Mammary epithelial cell (primary cell): ENCODE measurements at regions not wholly inside any gene's neighbourhood (a gene's known extent, or its start where the extent isn't known, plus 50 kb on each side); places are given as distances from the start of the nearest gene placed in this dataset.

Experiments used
- EZH2 ChIP-seq: IDR thresholded peaks from 2 replicates; pipeline ENCODE4 v1.6.1; 2012; ENCODE audit warnings: low read length, inconsistent platforms, borderline replicate concordance
- TF ChIP-seq, protein P1 (sequence below), 2 donors: IDR thresholded peaks in 1 of 2; conservative IDR thresholded peaks in 1 of 2; 2 replicates each; pipeline ENCODE4 v1.5.1; 2011 to 2012; ENCODE audit warnings: inconsistent platforms in 2 of 2, low read length in 2 of 2, mild to moderate bottlenecking in 2 of 2, control low read depth in 1 of 2, low read depth in 1 of 2; ENCODE audit not compliant: insufficient read depth in 1 of 2; ENCODE audit errors: extremely low read depth in 1 of 2

DNA sequence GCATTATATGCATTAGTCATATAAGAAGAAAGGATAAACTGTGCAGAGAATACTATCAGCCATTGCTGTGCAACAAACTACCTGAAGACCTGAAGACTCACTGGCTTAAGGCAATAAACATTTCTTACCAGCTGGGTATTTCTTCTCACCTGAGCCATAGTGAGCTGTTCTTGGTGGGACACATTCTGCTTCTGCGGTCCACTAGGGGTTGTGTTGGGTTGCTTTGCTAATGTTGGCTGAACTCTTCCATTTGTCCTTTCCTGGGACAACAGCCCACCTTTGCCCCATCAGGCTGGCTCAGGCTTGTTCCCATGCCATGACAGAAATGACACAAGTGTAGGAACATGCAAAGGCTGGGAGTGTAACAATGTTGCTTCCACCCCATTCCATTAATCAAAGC lies 388.6 kb downstream of the PCDH7 start:
- TF ChIP-seq, protein P1, sequence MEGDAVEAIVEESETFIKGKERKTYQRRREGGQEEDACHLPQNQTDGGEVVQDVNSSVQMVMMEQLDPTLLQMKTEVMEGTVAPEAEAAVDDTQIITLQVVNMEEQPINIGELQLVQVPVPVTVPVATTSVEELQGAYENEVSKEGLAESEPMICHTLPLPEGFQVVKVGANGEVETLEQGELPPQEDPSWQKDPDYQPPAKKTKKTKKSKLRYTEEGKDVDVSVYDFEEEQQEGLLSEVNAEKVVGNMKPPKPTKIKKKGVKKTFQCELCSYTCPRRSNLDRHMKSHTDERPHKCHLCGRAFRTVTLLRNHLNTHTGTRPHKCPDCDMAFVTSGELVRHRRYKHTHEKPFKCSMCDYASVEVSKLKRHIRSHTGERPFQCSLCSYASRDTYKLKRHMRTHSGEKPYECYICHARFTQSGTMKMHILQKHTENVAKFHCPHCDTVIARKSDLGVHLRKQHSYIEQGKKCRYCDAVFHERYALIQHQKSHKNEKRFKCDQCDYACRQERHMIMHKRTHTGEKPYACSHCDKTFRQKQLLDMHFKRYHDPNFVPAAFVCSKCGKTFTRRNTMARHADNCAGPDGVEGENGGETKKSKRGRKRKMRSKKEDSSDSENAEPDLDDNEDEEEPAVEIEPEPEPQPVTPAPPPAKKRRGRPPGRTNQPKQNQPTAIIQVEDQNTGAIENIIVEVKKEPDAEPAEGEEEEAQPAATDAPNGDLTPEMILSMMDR (conservative IDR thresholded peaks at IDR 0.05 in 1 of 2, IDR thresholded peaks at IDR 0.05 in 1 of 2; ENCODE audit: extremely low read depth in 1 of 2, insufficient read depth in 1 of 2, low read depth in 1 of 2, low read length in 2 of 2), result no peak
- TF ChIP-seq EZH2, result no peak
